Nephron (organoid): ENCODE measurements at regions not wholly inside any gene's neighbourhood (a gene's known extent, or its start where the extent isn't known, plus 50 kb on each side); places are given as distances from the start of the nearest gene placed in this dataset.
A peak's percentile ranks its signal among the peaks of the same experiment; 100 is the strongest.
"Not testable (repeated sequence)": the region's sequence is repeated elsewhere in the genome, so short reads cannot be mapped to it uniquely, and the experiment has no call there.

Experiments
- H3K27ac Mint-ChIP-seq, 3 experiments: 2 replicates each; pipeline ENCODE4 v1.8.0; 2020; ENCODE audit warnings: mixed read lengths in 3 of 3, mild to moderate bottlenecking in 2 of 3, moderate library complexity in 1 of 3
- H3K27me3 Mint-ChIP-seq: 2 replicates; pipeline ENCODE4 v1.8.0; 2021; ENCODE audit warnings: low read depth, mild to moderate bottlenecking, moderate library complexity, mixed read lengths
- H3K36me3 Mint-ChIP-seq: 2 replicates; pipeline ENCODE4 v1.8.0; 2020; ENCODE audit warnings: low read depth, mixed read lengths
- H3K4me1 Mint-ChIP-seq: 2 replicates; pipeline ENCODE4 v1.8.0; 2020; ENCODE audit warnings: mixed read lengths
- H3K4me3 Mint-ChIP-seq, 3 experiments: 2 replicates each; pipeline ENCODE4 v1.8.0; 2020; ENCODE audit warnings: mild to moderate bottlenecking in 3 of 3, mixed read lengths in 3 of 3, moderate library complexity in 2 of 3
- H3K9me3 Mint-ChIP-seq: 2 replicates; pipeline ENCODE4 v1.8.0; 2020; ENCODE audit warnings: mixed read lengths
- TF ChIP-seq, protein P1 (sequence below), 3 experiments: fragments of 200-600 bp; sonication (generic); IDR thresholded peaks; one replicate each; pipeline ENCODE4 v1.5.0; 2021; ENCODE audit warnings: antibody characterized with exemption in 3 of 3; ENCODE audit not compliant: unreplicated experiment in 3 of 3

DNA sequence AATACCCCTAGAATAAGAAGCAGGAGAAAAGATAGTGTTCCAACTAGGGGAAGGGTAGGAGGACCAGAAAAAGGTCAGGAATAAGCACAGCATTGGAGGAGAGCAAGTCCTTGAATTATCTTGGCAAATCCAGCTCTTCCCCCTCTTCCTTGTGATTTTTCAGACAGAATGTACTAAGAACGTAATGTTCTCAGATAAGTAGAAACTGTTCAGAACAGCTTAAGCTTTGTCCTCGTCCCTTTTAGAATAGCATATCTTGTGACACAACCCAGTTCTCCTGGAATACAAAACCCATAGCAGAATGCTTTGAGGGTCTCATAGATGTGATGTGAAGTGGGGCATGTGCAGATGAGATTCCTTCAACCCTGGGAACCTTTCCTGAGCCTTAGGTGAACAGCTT lies 97.4 kb downstream of the EMB start:
- no peaks in the 10 kb centered on the region for H3K4me1 Mint-ChIP-seq
- no peak overlapping the region for H3K4me3 Mint-ChIP-seq
- no peaks in the 10 kb centered on the region for H3K27me3 Mint-ChIP-seq
- H3K36me3 Mint-ChIP-seq, result no peaks in the 10 kb centered on the region
- no peak overlapping the region for H3K27ac Mint-ChIP-seq
- TF ChIP-seq, protein P1, sequence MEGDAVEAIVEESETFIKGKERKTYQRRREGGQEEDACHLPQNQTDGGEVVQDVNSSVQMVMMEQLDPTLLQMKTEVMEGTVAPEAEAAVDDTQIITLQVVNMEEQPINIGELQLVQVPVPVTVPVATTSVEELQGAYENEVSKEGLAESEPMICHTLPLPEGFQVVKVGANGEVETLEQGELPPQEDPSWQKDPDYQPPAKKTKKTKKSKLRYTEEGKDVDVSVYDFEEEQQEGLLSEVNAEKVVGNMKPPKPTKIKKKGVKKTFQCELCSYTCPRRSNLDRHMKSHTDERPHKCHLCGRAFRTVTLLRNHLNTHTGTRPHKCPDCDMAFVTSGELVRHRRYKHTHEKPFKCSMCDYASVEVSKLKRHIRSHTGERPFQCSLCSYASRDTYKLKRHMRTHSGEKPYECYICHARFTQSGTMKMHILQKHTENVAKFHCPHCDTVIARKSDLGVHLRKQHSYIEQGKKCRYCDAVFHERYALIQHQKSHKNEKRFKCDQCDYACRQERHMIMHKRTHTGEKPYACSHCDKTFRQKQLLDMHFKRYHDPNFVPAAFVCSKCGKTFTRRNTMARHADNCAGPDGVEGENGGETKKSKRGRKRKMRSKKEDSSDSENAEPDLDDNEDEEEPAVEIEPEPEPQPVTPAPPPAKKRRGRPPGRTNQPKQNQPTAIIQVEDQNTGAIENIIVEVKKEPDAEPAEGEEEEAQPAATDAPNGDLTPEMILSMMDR (IDR thresholded peaks at IDR 0.05; ENCODE audit: unreplicated experiment in 3 of 3), result no peak
- peaks cover 4% of the 10 kb centered on the region for H3K9me3 Mint-ChIP-seq

DNA sequence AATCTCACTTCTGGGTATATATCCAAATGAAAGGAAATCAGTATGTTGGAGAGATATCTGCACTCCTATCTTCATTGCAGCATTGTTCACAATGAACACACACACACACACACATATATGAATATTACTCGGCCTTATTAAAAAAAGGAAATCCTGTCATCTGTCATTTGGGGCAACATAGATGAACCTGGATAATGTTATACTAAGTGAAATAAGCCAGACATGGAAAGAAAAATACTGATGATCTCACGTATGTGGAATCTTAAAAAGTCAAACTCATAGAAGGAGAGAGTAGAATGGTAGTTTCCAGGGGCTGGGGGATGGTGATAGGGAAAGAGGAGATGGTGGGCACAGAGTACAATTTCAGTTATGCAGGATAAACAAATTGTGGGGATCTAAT lies 100.3 kb downstream of the EMB start:
- Mint-ChIP-seq H3K27me3 (no peaks in the 10 kb centered on the region), H3K36me3 (no peaks in the 10 kb centered on the region), H3K4me1 (no peaks in the 10 kb centered on the region), H3K9me3 (peaks cover 7% of the 10 kb centered on the region), H3K4me3 (no peak overlapping the region), H3K27ac (no peak overlapping the region)
- TF ChIP-seq, protein P1 (IDR thresholded peaks at IDR 0.05; ENCODE audit: unreplicated experiment in 3 of 3), result no peak

DNA sequence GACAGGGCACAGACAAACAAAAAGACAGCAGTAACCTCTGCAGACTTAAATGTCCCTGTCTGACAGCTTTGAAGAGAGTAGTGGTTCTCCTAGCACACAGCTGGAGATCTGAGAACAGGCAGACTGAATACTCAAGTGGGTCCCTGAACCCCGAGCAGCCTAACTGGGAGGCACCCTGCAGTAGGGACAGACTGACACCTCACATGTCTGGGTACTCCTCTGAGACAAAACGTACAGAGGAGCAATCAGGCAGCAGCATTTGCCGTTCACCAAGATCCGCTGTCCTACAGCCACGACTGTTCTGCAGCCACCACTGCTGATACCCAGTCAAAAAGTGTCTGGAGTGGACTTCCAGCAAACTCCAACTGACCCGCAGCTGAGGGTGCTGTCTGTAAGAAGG lies 110.5 kb downstream of the EMB start:
- peaks cover 28% of the 10 kb centered on the region for H3K9me3 Mint-ChIP-seq
- not testable (repeated sequence) for H3K27me3 Mint-ChIP-seq, H3K27ac Mint-ChIP-seq, H3K4me3 Mint-ChIP-seq, H3K4me1 Mint-ChIP-seq, H3K36me3 Mint-ChIP-seq

DNA sequence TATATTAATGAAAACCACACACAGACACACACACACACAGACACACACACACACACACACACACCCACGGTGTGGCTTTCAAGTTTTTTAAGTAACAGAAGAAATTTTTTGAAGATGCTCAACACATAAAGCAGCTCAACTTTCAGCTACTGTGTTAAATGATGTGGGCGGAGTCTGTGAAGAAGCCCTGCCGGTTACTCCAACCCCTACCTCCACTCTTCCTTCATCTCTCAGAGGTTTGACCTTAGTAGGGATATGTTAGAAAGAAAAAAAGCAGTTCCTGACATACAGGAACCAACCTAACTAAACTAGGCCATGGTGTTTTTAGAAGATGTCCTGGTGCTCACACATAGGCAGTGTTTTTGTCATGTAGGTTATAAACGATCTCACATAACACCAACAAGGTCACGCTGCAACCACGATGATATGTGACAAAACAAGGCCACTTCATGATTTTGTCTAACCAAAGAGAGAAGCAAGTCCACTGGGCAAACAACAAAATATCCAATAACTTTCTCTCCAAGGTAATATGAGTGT lies 112.8 kb downstream of the EMB start:
- no peak overlapping the region for H3K27ac Mint-ChIP-seq
- TF ChIP-seq, protein P1 (IDR thresholded peaks at IDR 0.05; ENCODE audit: unreplicated experiment in 3 of 3), result no peak
- H3K27me3 Mint-ChIP-seq, result no peaks in the 10 kb centered on the region
- H3K4me1 Mint-ChIP-seq, result no peaks in the 10 kb centered on the region
- no peaks in the 10 kb centered on the region for H3K36me3 Mint-ChIP-seq
- H3K9me3 Mint-ChIP-seq, result peaks cover 25% of the 10 kb centered on the region
- H3K4me3 Mint-ChIP-seq, result no peak overlapping the region

DNA sequence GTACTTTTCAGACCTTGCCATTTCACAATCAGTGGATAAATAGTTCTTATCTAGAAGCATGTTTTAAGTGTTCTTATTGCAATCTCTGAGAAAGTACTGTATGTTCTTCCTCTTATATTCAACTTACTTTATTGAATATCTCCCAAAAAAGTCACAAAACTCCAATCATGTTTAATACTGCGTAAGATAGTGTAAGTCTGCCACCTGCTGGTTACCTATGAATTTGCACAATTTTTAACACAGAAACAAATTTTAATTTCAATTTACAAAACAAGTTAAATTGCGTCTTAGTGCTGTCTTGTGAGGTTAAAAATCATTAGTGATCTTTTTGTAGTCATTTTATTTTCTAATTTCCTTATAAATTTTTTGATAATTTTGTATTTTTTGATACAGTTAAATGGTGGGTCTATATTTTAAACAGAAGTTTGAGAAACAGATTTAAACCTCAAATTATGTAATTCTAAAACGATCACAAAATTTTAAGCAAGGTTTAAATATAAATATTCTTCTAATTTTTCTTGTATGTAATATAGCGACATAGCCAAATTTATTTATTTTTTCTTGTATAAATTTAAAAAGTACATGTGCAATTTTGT lies 115.8 kb downstream of the EMB start:
- Mint-ChIP-seq H3K27ac (no peak overlapping the region), H3K4me1 (no peaks in the 10 kb centered on the region), H3K36me3 (no peaks in the 10 kb centered on the region), H3K4me3 (no peak overlapping the region), H3K27me3 (no peaks in the 10 kb centered on the region), H3K9me3 (peaks cover 7% of the 10 kb centered on the region)
- TF ChIP-seq, protein P1 (IDR thresholded peaks at IDR 0.05; ENCODE audit: unreplicated experiment in 3 of 3), result peak; percentile 59 to 75 (median 61)

DNA sequence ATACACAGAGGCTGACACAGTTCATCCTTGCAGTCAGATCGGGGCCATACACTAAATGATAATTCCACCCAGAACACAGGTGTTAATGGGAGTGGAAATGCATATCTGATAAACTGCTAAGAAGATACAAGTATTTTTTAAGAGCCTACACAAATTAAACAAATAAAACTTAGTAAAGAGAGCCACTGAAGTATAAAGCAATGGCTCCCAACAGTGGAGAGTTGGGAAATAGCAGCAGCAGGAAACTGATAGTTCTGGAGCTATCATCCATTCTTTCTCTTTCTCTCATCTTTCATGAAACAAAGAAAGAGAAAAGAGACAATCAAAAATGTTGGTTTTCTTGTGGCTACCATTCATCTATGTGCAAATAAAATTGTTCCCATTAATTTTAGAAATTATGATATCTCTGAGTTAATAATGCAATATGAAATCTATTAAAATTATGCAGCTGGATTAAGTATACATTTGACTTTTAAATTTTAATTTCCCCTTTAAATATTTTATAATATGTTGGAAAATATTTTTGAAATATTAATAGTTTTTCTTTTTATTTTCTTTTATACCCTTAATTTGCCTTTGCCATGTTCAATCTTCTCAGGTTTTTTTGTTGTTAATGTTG lies 120.8 kb downstream of the EMB start:
- H3K27me3 Mint-ChIP-seq, result no peaks in the 10 kb centered on the region
- H3K4me3 Mint-ChIP-seq, result no peak overlapping the region
- no peak overlapping the region for H3K27ac Mint-ChIP-seq
- H3K36me3 Mint-ChIP-seq, result no peaks in the 10 kb centered on the region
- H3K4me1 Mint-ChIP-seq, result no peaks in the 10 kb centered on the region
- H3K9me3 Mint-ChIP-seq, result peaks cover 6% of the 10 kb centered on the region
- TF ChIP-seq, protein P1 (IDR thresholded peaks at IDR 0.05; ENCODE audit: unreplicated experiment in 3 of 3), result no peak
